ENCODE measurements at regions not wholly inside any gene's neighbourhood (a gene's known extent, or its start where the extent isn't known, plus 50 kb on each side); places are given as distances from the start of the nearest gene placed in this dataset.

DNA sequence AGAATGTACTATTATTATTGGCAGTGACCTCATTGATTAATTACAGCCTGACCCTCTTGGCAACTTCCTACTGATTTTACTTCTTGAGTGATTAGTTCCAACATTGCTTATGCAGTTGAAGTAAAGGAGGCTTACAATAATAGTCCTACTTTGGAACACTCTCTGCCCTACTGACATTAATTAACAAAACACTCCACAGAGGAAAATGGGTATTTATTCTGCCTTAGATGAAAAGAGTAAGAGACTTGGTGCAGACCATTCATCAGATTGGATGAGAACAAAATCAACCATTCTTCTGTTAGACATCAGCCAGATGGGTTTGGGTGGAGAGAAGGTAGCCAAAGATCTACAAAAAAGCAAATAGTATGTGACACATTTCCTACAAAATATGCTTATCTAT, 363.8 kb downstream of the FAT3 start:
- no peak overlapping the region for H3K4me3 ChIP-seq (ENCODE audit: extremely low read depth in 1 of 4, insufficient read depth in 2 of 4, low read depth in 3 of 4, low read length in 4 of 4)
- H3K23ac ChIP-seq (ENCODE audit: insufficient read length): no peak overlapping the region
- H3K14ac ChIP-seq (ENCODE audit: insufficient read length): no peak overlapping the region
- no peak overlapping the region for H3K56ac ChIP-seq (replicated peaks; ENCODE audit: insufficient read length, low read depth, low read length)
- H2AFZ ChIP-seq (ENCODE audit: low read length): no peak overlapping the region
- no peak overlapping the region for H2BK5ac ChIP-seq (ENCODE audit: low read depth, low read length)
- H3K27me3 ChIP-seq (replicated peaks in 1 of 4; ENCODE audit: control insufficient read depth in 3 of 4, extremely low read depth in 1 of 4, insufficient read depth in 3 of 4, low read length in 3 of 4): no peaks in the 10 kb centered on the region
- no peak overlapping the region for H4K5ac ChIP-seq (ENCODE audit: insufficient read length, low read depth, low read length)
- no peaks in the 10 kb centered on the region for H3K36me3 ChIP-seq (ENCODE audit: control insufficient read depth in 2 of 4, insufficient read depth in 4 of 4, low read length in 3 of 4)
- CTCF ChIA-PET (ENCODE audit: partially characterized antibody): interaction anchor here (0.6 kb wide), 1 partner anchor 202 kb away, joined by 4 read pairs; no protein-coding TSS in a partner anchor
- no peak overlapping the region for H2AK5ac ChIP-seq (ENCODE audit: low read depth, low read length)
- no peak overlapping the region for H3K18ac ChIP-seq (ENCODE audit: extremely low read depth, low read length)
- no peaks in the 10 kb centered on the region for H3K79me1 ChIP-seq (ENCODE audit: low read depth, low read length)
- DNase-seq (ENCODE audit: low read depth in 1 of 2, low spot score in 2 of 2) (no peak), FAIRE-seq (no peak)
- POLR2A ChIA-PET (ENCODE audit: partially characterized antibody): no interaction called here
- H2BK15ac ChIP-seq (ENCODE audit: low read length): no peak overlapping the region
- no peak overlapping the region for H2BK12ac ChIP-seq (ENCODE audit: low read depth, low read length)
- H3K4me2 ChIP-seq (ENCODE audit: insufficient read depth in 1 of 2, low read depth in 2 of 2, low read length in 2 of 2): no peak overlapping the region
- H4K8ac ChIP-seq (ENCODE audit: extremely low read depth, insufficient read depth, low read length): no peak overlapping the region
- H3K9me3 ChIP-seq (ENCODE audit: insufficient read depth in 2 of 2, low read depth in 1 of 2, low read length in 1 of 2): no peaks in the 10 kb centered on the region
- no peak overlapping the region for H3K4ac ChIP-seq (replicated peaks; ENCODE audit: insufficient read length, low read depth, low read length)
- no peaks in the 10 kb centered on the region for H3K79me2 ChIP-seq (ENCODE audit: control insufficient read depth in 1 of 2, insufficient read depth in 2 of 2, low read length in 2 of 2)
- H3K4me1 ChIP-seq (replicated peaks in 1 of 4; ENCODE audit: control insufficient read depth in 3 of 4, insufficient read depth in 4 of 4, low read length in 3 of 4): no peaks in the 10 kb centered on the region
- no peaks in the 10 kb centered on the region for H4K20me1 ChIP-seq (replicated peaks in 1 of 2; ENCODE audit: control insufficient read depth in 1 of 2, insufficient read depth in 2 of 2, low read length in 2 of 2)
- no peak overlapping the region for H3K9ac ChIP-seq (replicated peaks in 1 of 4; ENCODE audit: extremely low read depth in 1 of 4, low read depth in 3 of 4, low read length in 3 of 4)
- H2BK120ac ChIP-seq (replicated peaks; ENCODE audit: low read depth, low read length): no peak overlapping the region
- no peak overlapping the region for H4K91ac ChIP-seq (replicated peaks; ENCODE audit: insufficient read length, low read length)
- no peak overlapping the region for H2BK20ac ChIP-seq (ENCODE audit: low read length)
- TF ChIP-seq POU5F1 (IDR thresholded peaks at IDR 0.05; ENCODE audit: low read depth, low read length): no peak
- no peak overlapping the region for H3K27ac ChIP-seq (ENCODE audit: low read depth, low read length)
- H3K23me2 ChIP-seq (ENCODE audit: low read depth, low read length): no peaks in the 10 kb centered on the region
